WTC11 (cell line): ENCODE measurements at regions not wholly inside any gene's neighbourhood (a gene's known extent, or its start where the extent isn't known, plus 50 kb on each side); places are given as distances from the start of the nearest gene placed in this dataset.

Source experiments
- ATAC-seq: fragments of 200-7000 bp; cut with Tn5 transposase; 2 replicates; pipeline ENCODE4 v1.10.0; 2021; ENCODE audit warnings: mild to moderate bottlenecking, moderate library complexity
- CTCF ChIA-PET: fragments of 300-600 bp; sonication (Branson Sonifier 250); formaldehyde crosslinking; loops from one replicate; lab custom pipeline; 2021; ENCODE audit warnings: antibody characterized with exemption; lab: Charles Lee
- POLR2A ChIA-PET: fragments of 350-600 bp; sonication (Branson Sonifier 250); formaldehyde crosslinking; loops from one replicate; lab custom pipeline; 2021; ENCODE audit warnings: antibody characterized with exemption; lab: Charles Lee
- DNase-seq: peaks from one replicate; pipeline ENCODE4 v3.0.0; 2021; ENCODE audit warnings: low spot score
- H3K27ac Mint-ChIP-seq: 2 replicates; pipeline ENCODE4 v1.8.0; 2021; ENCODE audit warnings: mixed read lengths
- H3K27me3 Mint-ChIP-seq: 2 replicates; pipeline ENCODE4 v1.8.0; 2021; ENCODE audit warnings: low read depth, mild to moderate bottlenecking, moderate library complexity, mixed read lengths
- H3K36me3 Mint-ChIP-seq: 2 replicates; pipeline ENCODE4 v1.8.0; 2021; ENCODE audit warnings: mixed read lengths
- H3K4me1 Mint-ChIP-seq: 2 replicates; pipeline ENCODE4 v1.8.0; 2022; ENCODE audit warnings: mixed read lengths
- H3K4me3 Mint-ChIP-seq: 2 replicates; pipeline ENCODE4 v1.8.0; 2021; ENCODE audit warnings: mild to moderate bottlenecking, moderate library complexity, mixed read lengths
- H3K9me3 Mint-ChIP-seq: 2 replicates; pipeline ENCODE4 v1.8.0; 2021; ENCODE audit warnings: mixed read lengths
- ATF1 ChIP-seq: sonication (generic); formaldehyde crosslinking; IDR thresholded peaks from 2 replicates; pipeline ENCODE4 v1.8.1; 2023; ENCODE audit warnings: mild to moderate bottlenecking, moderate library complexity, missing genetic modification reagents
- ESRRA ChIP-seq: sonication (generic); formaldehyde crosslinking; IDR thresholded peaks from 2 replicates; pipeline ENCODE4 v1.8.1; 2022; ENCODE audit warnings: mild to moderate bottlenecking, missing genetic modification reagents, borderline replicate concordance
- GRHL2 ChIP-seq: fragments of 250-450 bp; sonication (Bioruptor Pico); IDR thresholded peaks from 2 replicates; pipeline ENCODE4 v1.8.0; 2022; ENCODE audit warnings: mild to moderate bottlenecking, moderate library complexity; ENCODE audit not compliant: insufficient replicate concordance, severe bottlenecking
- IRF2 ChIP-seq: sonication (generic); formaldehyde crosslinking; IDR thresholded peaks from 2 replicates; pipeline ENCODE4 v1.8.0; 2022; ENCODE audit warnings: low read depth, missing genetic modification reagents, borderline replicate concordance
- KAT7 ChIP-seq: sonication (generic); formaldehyde crosslinking; IDR thresholded peaks from 2 replicates; pipeline ENCODE4 v1.8.1; 2023; ENCODE audit warnings: missing genetic modification reagents, mild to moderate bottlenecking, borderline replicate concordance
- NFE2L1 ChIP-seq: sonication (generic); formaldehyde crosslinking; IDR thresholded peaks from 2 replicates; pipeline ENCODE4 v1.8.1; 2023; ENCODE audit warnings: missing genetic modification reagents
- NFYB ChIP-seq: sonication (generic); formaldehyde crosslinking; conservative IDR thresholded peaks from 2 replicates; pipeline ENCODE4 v1.8.0; 2022; ENCODE audit warnings: low read depth, missing genetic modification reagents
- NR2C2 ChIP-seq: sonication (generic); formaldehyde crosslinking; IDR thresholded peaks from 2 replicates; pipeline ENCODE4 v1.8.0; 2022; ENCODE audit warnings: mild to moderate bottlenecking, missing genetic modification reagents
- RORB ChIP-seq: fragments of 250-450 bp; sonication (Bioruptor Pico); IDR thresholded peaks from 2 replicates; pipeline ENCODE4 v1.9.0; 2021; ENCODE audit warnings: mild to moderate bottlenecking
- TCF7 ChIP-seq: sonication (generic); formaldehyde crosslinking; IDR thresholded peaks from 2 replicates; pipeline ENCODE4 v1.8.0; 2022; ENCODE audit warnings: mild to moderate bottlenecking, low read depth, missing genetic modification reagents, moderate library complexity
- ZBTB21 ChIP-seq: sonication (generic); formaldehyde crosslinking; IDR thresholded peaks from 2 replicates; pipeline ENCODE4 v1.8.1; 2023; ENCODE audit warnings: mild to moderate bottlenecking, missing genetic modification reagents, borderline replicate concordance
- ZNF138 ChIP-seq: sonication (generic); formaldehyde crosslinking; conservative IDR thresholded peaks from 2 replicates; pipeline ENCODE4 v1.8.1; 2022; ENCODE audit warnings: mild to moderate bottlenecking, moderate library complexity, missing genetic modification reagents
- TF ChIP-seq, protein P1 (sequence below): sonication (generic); formaldehyde crosslinking; IDR thresholded peaks from 2 replicates; pipeline ENCODE4 v1.8.1; 2023; ENCODE audit warnings: mild to moderate bottlenecking, missing genetic modification reagents, borderline replicate concordance
- TF ChIP-seq, protein P2 (sequence below): sonication (generic); formaldehyde crosslinking; IDR thresholded peaks from 2 replicates; pipeline ENCODE4 v1.8.0; 2023; ENCODE audit warnings: mild to moderate bottlenecking, missing genetic modification reagents
- TF ChIP-seq, protein P3 (sequence below): sonication (generic); formaldehyde crosslinking; IDR thresholded peaks from 2 replicates; pipeline ENCODE4 v1.8.0; 2023; ENCODE audit warnings: missing genetic modification reagents, mild to moderate bottlenecking, borderline replicate concordance
- TF ChIP-seq, protein P4 (sequence below): sonication (generic); formaldehyde crosslinking; IDR thresholded peaks from 2 replicates; pipeline ENCODE4 v1.8.1; 2022; ENCODE audit warnings: low read depth, missing genetic modification reagents, borderline replicate concordance
- TF ChIP-seq, protein P5 (sequence below): sonication (generic); formaldehyde crosslinking; IDR thresholded peaks from 2 replicates; pipeline ENCODE4 v1.8.0; 2022; ENCODE audit warnings: mild to moderate bottlenecking, missing genetic modification reagents
- TF ChIP-seq, protein P6 (sequence below): sonication (generic); formaldehyde crosslinking; IDR thresholded peaks from 2 replicates; pipeline ENCODE4 v1.8.1; 2022; ENCODE audit warnings: mild to moderate bottlenecking, missing genetic modification reagents, moderate library complexity, borderline replicate concordance
- TF ChIP-seq, protein P7 (sequence below): fragments of 250-450 bp; sonication (Bioruptor Pico); IDR thresholded peaks from 2 replicates; pipeline ENCODE4 v1.9.0; 2021; ENCODE audit warnings: moderate library complexity, mild to moderate bottlenecking, inconsistent platforms, borderline replicate concordance

DNA sequence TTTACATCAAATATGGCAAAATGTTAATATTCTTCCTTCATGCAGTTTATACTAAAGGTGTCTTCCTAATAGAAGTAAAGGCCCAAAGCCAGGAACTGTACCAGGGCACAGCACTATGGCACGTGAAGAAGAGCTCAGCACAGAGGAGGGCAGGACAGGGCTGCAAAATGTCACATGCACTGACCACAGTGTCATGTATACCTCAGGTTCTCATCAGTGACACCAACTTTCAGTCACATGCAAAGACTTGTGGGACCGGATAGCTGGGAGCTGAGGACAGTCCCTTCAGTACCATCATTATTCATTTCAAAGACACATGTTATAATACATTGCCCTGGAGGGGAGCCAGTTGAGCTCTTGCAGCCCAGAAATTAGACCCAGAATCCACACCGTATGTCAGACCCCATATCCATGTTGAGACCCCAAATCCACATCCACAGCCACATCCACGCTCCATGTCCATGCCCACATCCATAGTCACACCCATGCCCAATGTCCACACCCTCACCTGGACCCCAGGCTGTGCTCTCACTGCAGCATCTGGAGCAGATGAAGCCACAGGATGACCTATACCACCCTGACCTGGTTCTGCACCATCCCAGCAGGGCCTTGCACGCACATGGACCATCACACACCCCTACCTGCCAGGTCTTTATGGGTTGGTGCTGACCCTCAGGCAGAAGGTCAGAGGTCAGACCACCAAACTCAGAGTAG lies 111.8 kb downstream of the TUBA3C start:
- Mint-ChIP-seq H3K9me3 (peaks cover 44% of the 10 kb centered on the region), H3K4me3 (no peak overlapping the region), H3K36me3 (peaks cover 46% of the 10 kb centered on the region), H3K4me1 (no peaks in the 10 kb centered on the region), H3K27ac (no peak overlapping the region), H3K27me3 (peaks cover 18% of the 10 kb centered on the region; the same call in 1 of the 2 replicates)
- POLR2A ChIA-PET: no interaction called here
- CTCF ChIA-PET: no interaction called here
- ATAC-seq: no peak
- no peak for DNase-seq
- TF ChIP-seq NR2C2 (CRISPR knock-in tag) (no peak), KAT7 (no peak), NFYB (CRISPR knock-in tag) (no peak), GRHL2 (no peak), IRF2 (CRISPR knock-in tag) (no peak), ESRRA (no peak), ZBTB21 (CRISPR knock-in tag) (no peak), ZNF138 (CRISPR knock-in tag) (no peak), ATF1 (CRISPR knock-in tag) (no peak), TCF7 (CRISPR knock-in tag) (no peak), RORB (CRISPR knock-in tag) (no peak), NFE2L1 (CRISPR knock-in tag) (no peak)
- TF ChIP-seq, protein P1, sequence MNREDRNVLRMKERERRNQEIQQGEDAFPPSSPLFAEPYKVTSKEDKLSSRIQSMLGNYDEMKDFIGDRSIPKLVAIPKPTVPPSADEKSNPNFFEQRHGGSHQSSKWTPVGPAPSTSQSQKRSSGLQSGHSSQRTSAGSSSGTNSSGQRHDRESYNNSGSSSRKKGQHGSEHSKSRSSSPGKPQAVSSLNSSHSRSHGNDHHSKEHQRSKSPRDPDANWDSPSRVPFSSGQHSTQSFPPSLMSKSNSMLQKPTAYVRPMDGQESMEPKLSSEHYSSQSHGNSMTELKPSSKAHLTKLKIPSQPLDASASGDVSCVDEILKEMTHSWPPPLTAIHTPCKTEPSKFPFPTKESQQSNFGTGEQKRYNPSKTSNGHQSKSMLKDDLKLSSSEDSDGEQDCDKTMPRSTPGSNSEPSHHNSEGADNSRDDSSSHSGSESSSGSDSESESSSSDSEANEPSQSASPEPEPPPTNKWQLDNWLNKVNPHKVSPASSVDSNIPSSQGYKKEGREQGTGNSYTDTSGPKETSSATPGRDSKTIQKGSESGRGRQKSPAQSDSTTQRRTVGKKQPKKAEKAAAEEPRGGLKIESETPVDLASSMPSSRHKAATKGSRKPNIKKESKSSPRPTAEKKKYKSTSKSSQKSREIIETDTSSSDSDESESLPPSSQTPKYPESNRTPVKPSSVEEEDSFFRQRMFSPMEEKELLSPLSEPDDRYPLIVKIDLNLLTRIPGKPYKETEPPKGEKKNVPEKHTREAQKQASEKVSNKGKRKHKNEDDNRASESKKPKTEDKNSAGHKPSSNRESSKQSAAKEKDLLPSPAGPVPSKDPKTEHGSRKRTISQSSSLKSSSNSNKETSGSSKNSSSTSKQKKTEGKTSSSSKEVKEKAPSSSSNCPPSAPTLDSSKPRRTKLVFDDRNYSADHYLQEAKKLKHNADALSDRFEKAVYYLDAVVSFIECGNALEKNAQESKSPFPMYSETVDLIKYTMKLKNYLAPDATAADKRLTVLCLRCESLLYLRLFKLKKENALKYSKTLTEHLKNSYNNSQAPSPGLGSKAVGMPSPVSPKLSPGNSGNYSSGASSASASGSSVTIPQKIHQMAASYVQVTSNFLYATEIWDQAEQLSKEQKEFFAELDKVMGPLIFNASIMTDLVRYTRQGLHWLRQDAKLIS (CRISPR knock-in tag): no peak
- TF ChIP-seq, protein P2, sequence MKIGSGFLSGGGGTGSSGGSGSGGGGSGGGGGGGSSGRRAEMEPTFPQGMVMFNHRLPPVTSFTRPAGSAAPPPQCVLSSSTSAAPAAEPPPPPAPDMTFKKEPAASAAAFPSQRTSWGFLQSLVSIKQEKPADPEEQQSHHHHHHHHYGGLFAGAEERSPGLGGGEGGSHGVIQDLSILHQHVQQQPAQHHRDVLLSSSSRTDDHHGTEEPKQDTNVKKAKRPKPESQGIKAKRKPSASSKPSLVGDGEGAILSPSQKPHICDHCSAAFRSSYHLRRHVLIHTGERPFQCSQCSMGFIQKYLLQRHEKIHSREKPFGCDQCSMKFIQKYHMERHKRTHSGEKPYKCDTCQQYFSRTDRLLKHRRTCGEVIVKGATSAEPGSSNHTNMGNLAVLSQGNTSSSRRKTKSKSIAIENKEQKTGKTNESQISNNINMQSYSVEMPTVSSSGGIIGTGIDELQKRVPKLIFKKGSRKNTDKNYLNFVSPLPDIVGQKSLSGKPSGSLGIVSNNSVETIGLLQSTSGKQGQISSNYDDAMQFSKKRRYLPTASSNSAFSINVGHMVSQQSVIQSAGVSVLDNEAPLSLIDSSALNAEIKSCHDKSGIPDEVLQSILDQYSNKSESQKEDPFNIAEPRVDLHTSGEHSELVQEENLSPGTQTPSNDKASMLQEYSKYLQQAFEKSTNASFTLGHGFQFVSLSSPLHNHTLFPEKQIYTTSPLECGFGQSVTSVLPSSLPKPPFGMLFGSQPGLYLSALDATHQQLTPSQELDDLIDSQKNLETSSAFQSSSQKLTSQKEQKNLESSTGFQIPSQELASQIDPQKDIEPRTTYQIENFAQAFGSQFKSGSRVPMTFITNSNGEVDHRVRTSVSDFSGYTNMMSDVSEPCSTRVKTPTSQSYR (CRISPR knock-in tag): no peak
- TF ChIP-seq, protein P3, sequence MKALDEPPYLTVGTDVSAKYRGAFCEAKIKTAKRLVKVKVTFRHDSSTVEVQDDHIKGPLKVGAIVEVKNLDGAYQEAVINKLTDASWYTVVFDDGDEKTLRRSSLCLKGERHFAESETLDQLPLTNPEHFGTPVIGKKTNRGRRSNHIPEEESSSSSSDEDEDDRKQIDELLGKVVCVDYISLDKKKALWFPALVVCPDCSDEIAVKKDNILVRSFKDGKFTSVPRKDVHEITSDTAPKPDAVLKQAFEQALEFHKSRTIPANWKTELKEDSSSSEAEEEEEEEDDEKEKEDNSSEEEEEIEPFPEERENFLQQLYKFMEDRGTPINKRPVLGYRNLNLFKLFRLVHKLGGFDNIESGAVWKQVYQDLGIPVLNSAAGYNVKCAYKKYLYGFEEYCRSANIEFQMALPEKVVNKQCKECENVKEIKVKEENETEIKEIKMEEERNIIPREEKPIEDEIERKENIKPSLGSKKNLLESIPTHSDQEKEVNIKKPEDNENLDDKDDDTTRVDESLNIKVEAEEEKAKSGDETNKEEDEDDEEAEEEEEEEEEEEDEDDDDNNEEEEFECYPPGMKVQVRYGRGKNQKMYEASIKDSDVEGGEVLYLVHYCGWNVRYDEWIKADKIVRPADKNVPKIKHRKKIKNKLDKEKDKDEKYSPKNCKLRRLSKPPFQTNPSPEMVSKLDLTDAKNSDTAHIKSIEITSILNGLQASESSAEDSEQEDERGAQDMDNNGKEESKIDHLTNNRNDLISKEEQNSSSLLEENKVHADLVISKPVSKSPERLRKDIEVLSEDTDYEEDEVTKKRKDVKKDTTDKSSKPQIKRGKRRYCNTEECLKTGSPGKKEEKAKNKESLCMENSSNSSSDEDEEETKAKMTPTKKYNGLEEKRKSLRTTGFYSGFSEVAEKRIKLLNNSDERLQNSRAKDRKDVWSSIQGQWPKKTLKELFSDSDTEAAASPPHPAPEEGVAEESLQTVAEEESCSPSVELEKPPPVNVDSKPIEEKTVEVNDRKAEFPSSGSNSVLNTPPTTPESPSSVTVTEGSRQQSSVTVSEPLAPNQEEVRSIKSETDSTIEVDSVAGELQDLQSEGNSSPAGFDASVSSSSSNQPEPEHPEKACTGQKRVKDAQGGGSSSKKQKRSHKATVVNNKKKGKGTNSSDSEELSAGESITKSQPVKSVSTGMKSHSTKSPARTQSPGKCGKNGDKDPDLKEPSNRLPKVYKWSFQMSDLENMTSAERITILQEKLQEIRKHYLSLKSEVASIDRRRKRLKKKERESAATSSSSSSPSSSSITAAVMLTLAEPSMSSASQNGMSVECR: no peak
- TF ChIP-seq, protein P4, sequence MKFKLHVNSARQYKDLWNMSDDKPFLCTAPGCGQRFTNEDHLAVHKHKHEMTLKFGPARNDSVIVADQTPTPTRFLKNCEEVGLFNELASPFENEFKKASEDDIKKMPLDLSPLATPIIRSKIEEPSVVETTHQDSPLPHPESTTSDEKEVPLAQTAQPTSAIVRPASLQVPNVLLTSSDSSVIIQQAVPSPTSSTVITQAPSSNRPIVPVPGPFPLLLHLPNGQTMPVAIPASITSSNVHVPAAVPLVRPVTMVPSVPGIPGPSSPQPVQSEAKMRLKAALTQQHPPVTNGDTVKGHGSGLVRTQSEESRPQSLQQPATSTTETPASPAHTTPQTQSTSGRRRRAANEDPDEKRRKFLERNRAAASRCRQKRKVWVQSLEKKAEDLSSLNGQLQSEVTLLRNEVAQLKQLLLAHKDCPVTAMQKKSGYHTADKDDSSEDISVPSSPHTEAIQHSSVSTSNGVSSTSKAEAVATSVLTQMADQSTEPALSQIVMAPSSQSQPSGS (CRISPR knock-in tag): no peak
- TF ChIP-seq, protein P5, sequence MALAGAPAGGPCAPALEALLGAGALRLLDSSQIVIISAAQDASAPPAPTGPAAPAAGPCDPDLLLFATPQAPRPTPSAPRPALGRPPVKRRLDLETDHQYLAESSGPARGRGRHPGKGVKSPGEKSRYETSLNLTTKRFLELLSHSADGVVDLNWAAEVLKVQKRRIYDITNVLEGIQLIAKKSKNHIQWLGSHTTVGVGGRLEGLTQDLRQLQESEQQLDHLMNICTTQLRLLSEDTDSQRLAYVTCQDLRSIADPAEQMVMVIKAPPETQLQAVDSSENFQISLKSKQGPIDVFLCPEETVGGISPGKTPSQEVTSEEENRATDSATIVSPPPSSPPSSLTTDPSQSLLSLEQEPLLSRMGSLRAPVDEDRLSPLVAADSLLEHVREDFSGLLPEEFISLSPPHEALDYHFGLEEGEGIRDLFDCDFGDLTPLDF (CRISPR knock-in tag): no peak
- TF ChIP-seq, protein P6, sequence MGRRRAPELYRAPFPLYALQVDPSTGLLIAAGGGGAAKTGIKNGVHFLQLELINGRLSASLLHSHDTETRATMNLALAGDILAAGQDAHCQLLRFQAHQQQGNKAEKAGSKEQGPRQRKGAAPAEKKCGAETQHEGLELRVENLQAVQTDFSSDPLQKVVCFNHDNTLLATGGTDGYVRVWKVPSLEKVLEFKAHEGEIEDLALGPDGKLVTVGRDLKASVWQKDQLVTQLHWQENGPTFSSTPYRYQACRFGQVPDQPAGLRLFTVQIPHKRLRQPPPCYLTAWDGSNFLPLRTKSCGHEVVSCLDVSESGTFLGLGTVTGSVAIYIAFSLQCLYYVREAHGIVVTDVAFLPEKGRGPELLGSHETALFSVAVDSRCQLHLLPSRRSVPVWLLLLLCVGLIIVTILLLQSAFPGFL (CRISPR knock-in tag): no peak
- TF ChIP-seq, protein P7, sequence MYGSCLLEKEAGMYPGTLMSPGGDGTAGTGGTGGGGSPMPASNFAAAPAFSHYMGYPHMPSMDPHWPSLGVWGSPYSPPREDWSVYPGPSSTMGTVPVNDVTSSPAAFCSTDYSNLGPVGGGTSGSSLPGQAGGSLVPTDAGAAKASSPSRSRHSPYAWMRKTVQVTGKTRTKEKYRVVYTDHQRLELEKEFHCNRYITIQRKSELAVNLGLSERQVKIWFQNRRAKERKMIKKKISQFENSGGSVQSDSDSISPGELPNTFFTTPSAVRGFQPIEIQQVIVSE (CRISPR knock-in tag): no peak
